Endothelial cell (in vitro differentiated cells): ENCODE measurements at regions not wholly inside any gene's neighbourhood (a gene's known extent, or its start where the extent isn't known, plus 50 kb on each side); places are given as distances from the start of the nearest gene placed in this dataset.

Experiments
- DNase-seq: peaks from one replicate; pipeline ENCODE4 v3.0.0; 2021; ENCODE audit warnings: low spot score
- H3K27ac Mint-ChIP-seq: one replicate; pipeline ENCODE4 v1.8.0; 2021; ENCODE audit warnings: mixed read lengths, inconsistent platforms; ENCODE audit not compliant: unreplicated experiment
- H3K27me3 Mint-ChIP-seq: one replicate; pipeline ENCODE4 v1.8.0; 2021; ENCODE audit warnings: mild to moderate bottlenecking, moderate library complexity, mixed read lengths, inconsistent platforms; ENCODE audit not compliant: unreplicated experiment
- H3K36me3 Mint-ChIP-seq: one replicate; pipeline ENCODE4 v1.8.0; 2021; ENCODE audit warnings: mild to moderate bottlenecking, low read depth, mixed read lengths, inconsistent platforms; ENCODE audit not compliant: unreplicated experiment
- H3K4me1 Mint-ChIP-seq: one replicate; pipeline ENCODE4 v1.8.0; 2021; ENCODE audit warnings: mild to moderate bottlenecking, mixed read lengths, inconsistent platforms; ENCODE audit not compliant: unreplicated experiment
- H3K4me3 Mint-ChIP-seq: one replicate; pipeline ENCODE4 v1.8.0; 2021; ENCODE audit warnings: mild to moderate bottlenecking, mixed read lengths, inconsistent platforms; ENCODE audit not compliant: unreplicated experiment
- H3K9me3 Mint-ChIP-seq: one replicate; pipeline ENCODE4 v1.8.0; 2021; ENCODE audit warnings: mixed read lengths, inconsistent platforms; ENCODE audit not compliant: unreplicated experiment
- CTCF ChIP-seq: fragments of 200-600 bp; sonication (generic); IDR thresholded peaks from one replicate; pipeline ENCODE4 v1.5.0; 2021; ENCODE audit warnings: antibody characterized with exemption; ENCODE audit not compliant: unreplicated experiment

- Mint-ChIP-seq H3K4me3 (no peak overlapping the region), H3K27ac (no peak overlapping the region), H3K36me3 (peaks cover 15% of the 10 kb centered on the region), H3K4me1 (no peaks in the 10 kb centered on the region), H3K9me3 (peaks cover 4% of the 10 kb centered on the region), H3K27me3 (peaks cover 6% of the 10 kb centered on the region)
- no peak for DNase-seq
- no peak for TF ChIP-seq CTCF
Measured at GRCh38 chr1:38375035-38375434, 328.4 kb upstream of the POU3F1 start.

- Mint-ChIP-seq H3K4me1 (no peaks in the 10 kb centered on the region), H3K36me3 (peaks cover 15% of the 10 kb centered on the region), H3K27me3 (peaks cover 8% of the 10 kb centered on the region), H3K27ac (no peak overlapping the region), H3K4me3 (no peak overlapping the region), H3K9me3 (peaks cover 4% of the 10 kb centered on the region)
- DNase-seq, result no peak
- TF ChIP-seq CTCF, result no peak
Measured at GRCh38 chr1:38371505-38371844, 324.9 kb upstream of the POU3F1 start.

- Mint-ChIP-seq H3K36me3 (peaks cover 15% of the 10 kb centered on the region), H3K27ac (no peak overlapping the region), H3K4me3 (no peak overlapping the region), H3K27me3 (peaks cover 8% of the 10 kb centered on the region), H3K9me3 (peaks cover 4% of the 10 kb centered on the region), H3K4me1 (no peaks in the 10 kb centered on the region)
- no peak for TF ChIP-seq CTCF
- no peak for DNase-seq
Measured at GRCh38 chr1:38370716-38371504, 324.3 kb upstream of the POU3F1 start.

GRCh38 chr1:38365242-38365641 lies 318.6 kb upstream of the POU3F1 start:
- Mint-ChIP-seq H3K27ac (no peak overlapping the region), H3K4me3 (no peak overlapping the region), H3K36me3 (no peaks in the 10 kb centered on the region), H3K9me3 (no peaks in the 10 kb centered on the region), H3K27me3 (peaks cover 2% of the 10 kb centered on the region), H3K4me1 (no peaks in the 10 kb centered on the region)
- DNase-seq, result no peak
- no peak for TF ChIP-seq CTCF

GRCh38 chr1:38361566-38361965 lies 315.0 kb upstream of the POU3F1 start:
- no peak for DNase-seq
- no peak overlapping the region for H3K4me3 Mint-ChIP-seq
- H3K4me1 Mint-ChIP-seq, result no peaks in the 10 kb centered on the region
- no peaks in the 10 kb centered on the region for H3K36me3 Mint-ChIP-seq
- H3K9me3 Mint-ChIP-seq, result no peaks in the 10 kb centered on the region
- no peak overlapping the region for H3K27ac Mint-ChIP-seq
- H3K27me3 Mint-ChIP-seq, result no peaks in the 10 kb centered on the region
- TF ChIP-seq CTCF, result no peak
